H1 (cell line): ENCODE measurements at regions not wholly inside any gene's neighbourhood (a gene's known extent, or its start where the extent isn't known, plus 50 kb on each side); places are given as distances from the start of the nearest gene placed in this dataset.

Experiments used
- CTCF ChIA-PET: fragments of 300-600 bp; sonication (Branson Sonifier 250); formaldehyde crosslinking; loops from one replicate; lab custom pipeline; 2021; ENCODE audit not compliant: partially characterized antibody; lab: Charles Lee
- POLR2A ChIA-PET: fragments of 300-600 bp; sonication (Branson Sonifier 250); formaldehyde crosslinking; loops from one replicate; lab custom pipeline; 2021; ENCODE audit warnings: inconsistent platforms; ENCODE audit not compliant: partially characterized antibody; lab: Charles Lee
- DNase-seq, 2 experiments: peaks; one replicate each; pipeline versions ENCODE4 v3.0.0 to v3.0.0-alpha.2; 2010 to 2022; ENCODE audit warnings: low spot score in 2 of 2, low read depth in 1 of 2, mixed read lengths in 1 of 2
- FAIRE-seq: peaks from 2 replicates; lab custom pipeline; 2011; peaks lifted over from hg19 to GRCh38; lab: Jason Lieb, UNC
- H2AFZ ChIP-seq: 2 replicates; pipeline ENCODE4 v1.8.1; 2012; ENCODE audit warnings: low read length, inconsistent platforms
- H2AK5ac ChIP-seq: 2 replicates; pipeline ENCODE4 v1.6.1; 2013; ENCODE audit warnings: low read depth, low read length
- H2BK120ac ChIP-seq: replicated peaks from 2 replicates; pipeline ENCODE3; 2013; ENCODE audit warnings: low read depth, low read length, inconsistent platforms
- H2BK12ac ChIP-seq: 2 replicates; pipeline ENCODE4 v1.6.1; 2013; ENCODE audit warnings: low read depth, low read length
- H2BK15ac ChIP-seq: 2 replicates; pipeline ENCODE4 v1.6.1; 2013; ENCODE audit warnings: low read length
- H2BK20ac ChIP-seq: 2 replicates; pipeline ENCODE4 v1.6.1; 2013; ENCODE audit warnings: low read length
- H2BK5ac ChIP-seq: 2 replicates; pipeline ENCODE4 v1.6.1; 2013; ENCODE audit warnings: low read depth, low read length
- H3K14ac ChIP-seq: 2 replicates; pipeline ENCODE4 v1.6.1; 2013; ENCODE audit warnings: inconsistent platforms; ENCODE audit not compliant: insufficient read length
- H3K18ac ChIP-seq: 2 replicates; pipeline ENCODE4 v1.6.1; 2013; ENCODE audit warnings: low read length; ENCODE audit errors: extremely low read depth
- H3K23ac ChIP-seq: 2 replicates; pipeline ENCODE4 v1.6.1; 2013; ENCODE audit warnings: inconsistent platforms; ENCODE audit not compliant: insufficient read length
- H3K23me2 ChIP-seq: 2 replicates; pipeline ENCODE4 v1.6.1; 2013; ENCODE audit warnings: low read depth, low read length
- H3K27ac ChIP-seq: 2 replicates; pipeline ENCODE4 v1.6.1; 2011; ENCODE audit warnings: low read depth, low read length, inconsistent platforms
- H3K27me3 ChIP-seq, 4 experiments: replicated peaks in 1 of 4; 1 replicate in 1 of 4; 2 replicates in 3 of 4; pipeline versions ENCODE4 v1.6.1 to v1.8.1; 2011 to 2013; ENCODE audit warnings: low read length in 3 of 4, mild to moderate bottlenecking in 3 of 4, inconsistent platforms in 2 of 4, mixed read lengths in 2 of 4, moderate library complexity in 1 of 4; ENCODE audit not compliant: control insufficient read depth in 3 of 4, insufficient read depth in 3 of 4; ENCODE audit errors: extremely low read depth in 1 of 4
- H3K36me3 ChIP-seq, 4 experiments: 2 replicates each; pipeline versions ENCODE4 v1.6.1 to v1.8.1; 2011 to 2013; ENCODE audit warnings: mild to moderate bottlenecking in 4 of 4, low read length in 3 of 4, moderate library complexity in 2 of 4, control low read depth in 1 of 4, inconsistent platforms in 1 of 4; ENCODE audit not compliant: insufficient read depth in 4 of 4, control insufficient read depth in 2 of 4
- H3K4ac ChIP-seq: replicated peaks from 2 replicates; pipeline ENCODE3; 2013; ENCODE audit warnings: low read length, low read depth, mixed read lengths, inconsistent platforms; ENCODE audit not compliant: insufficient read length
- H3K4me1 ChIP-seq, 4 experiments: replicated peaks in 1 of 4; 1 replicate in 1 of 4; 2 replicates in 3 of 4; pipeline versions ENCODE4 v1.6.1 to v1.8.1; 2011 to 2013; ENCODE audit warnings: low read length in 3 of 4, inconsistent platforms in 2 of 4, mixed read lengths in 1 of 4; ENCODE audit not compliant: insufficient read depth in 4 of 4, control insufficient read depth in 3 of 4
- H3K4me2 ChIP-seq, 2 experiments: 2 replicates each; pipeline versions ENCODE4 v1.6.1 to v1.8.1; 2011 to 2013; ENCODE audit warnings: low read depth in 2 of 2, low read length in 2 of 2, control low read depth in 1 of 2, inconsistent platforms in 1 of 2, mild to moderate bottlenecking in 1 of 2; ENCODE audit not compliant: insufficient read depth in 1 of 2
- H3K4me3 ChIP-seq, 4 experiments: fragments of 200-600, 300-600 bp in 1 of 4; sonication (generic), shearing (Covaris generic), sonication (Bioruptor Twin) in 1 of 4; 2 replicates each; pipeline versions ENCODE4 v1.5.1 to v1.8.1; 2011 to 2016; ENCODE audit warnings: low read length in 4 of 4, low read depth in 3 of 4, control low read depth in 2 of 4, inconsistent platforms in 2 of 4, mild to moderate bottlenecking in 2 of 4, mixed read lengths in 1 of 4, moderate library complexity in 1 of 4; ENCODE audit not compliant: insufficient read depth in 2 of 4; ENCODE audit errors: extremely low read depth in 1 of 4
- H3K56ac ChIP-seq: replicated peaks from 2 replicates; pipeline ENCODE3; 2013; ENCODE audit warnings: low read depth, mild to moderate bottlenecking, mixed read lengths, low read length, inconsistent platforms; ENCODE audit not compliant: insufficient read length
- H3K79me1 ChIP-seq: 2 replicates; pipeline ENCODE4 v1.6.1; 2013; ENCODE audit warnings: low read depth, low read length, control low read depth
- H3K79me2 ChIP-seq, 2 experiments: 2 replicates each; pipeline versions ENCODE4 v1.6.1 to v1.8.1; 2012 to 2013; ENCODE audit warnings: low read length in 2 of 2, mild to moderate bottlenecking in 2 of 2, inconsistent platforms in 1 of 2; ENCODE audit not compliant: insufficient read depth in 2 of 2, control insufficient read depth in 1 of 2
- H3K9ac ChIP-seq, 4 experiments: replicated peaks in 1 of 4; 1 replicate in 1 of 4; 2 replicates in 3 of 4; pipeline versions ENCODE4 v1.6.1 to v1.8.1; 2011 to 2013; ENCODE audit warnings: low read depth in 3 of 4, low read length in 3 of 4, control low read depth in 2 of 4, mild to moderate bottlenecking in 2 of 4, moderate library complexity in 2 of 4, inconsistent platforms in 1 of 4; ENCODE audit errors: extremely low read depth in 1 of 4
- H3K9me3 ChIP-seq, 2 experiments: 2 replicates each; pipeline versions ENCODE4 v1.6.1 to v1.8.1; 2012 to 2013; ENCODE audit warnings: mild to moderate bottlenecking in 2 of 2, moderate library complexity in 2 of 2, control low read depth in 1 of 2, inconsistent platforms in 1 of 2, low read depth in 1 of 2, low read length in 1 of 2, mixed read lengths in 1 of 2; ENCODE audit not compliant: insufficient read depth in 2 of 2
- H4K20me1 ChIP-seq, 2 experiments: replicated peaks in 1 of 2; 2 replicates each; pipeline versions ENCODE3 to v1.8.1; 2011 to 2013; ENCODE audit warnings: inconsistent platforms in 2 of 2, low read length in 2 of 2, mild to moderate bottlenecking in 1 of 2; ENCODE audit not compliant: insufficient read depth in 2 of 2, control insufficient read depth in 1 of 2
- H4K5ac ChIP-seq: 2 replicates; pipeline ENCODE4 v1.6.1; 2013; ENCODE audit warnings: low read length, low read depth, mixed read lengths, inconsistent platforms; ENCODE audit not compliant: insufficient read length
- H4K8ac ChIP-seq: 2 replicates; pipeline ENCODE4 v1.8.0; 2013; ENCODE audit warnings: mild to moderate bottlenecking, moderate library complexity, low read length, inconsistent platforms; ENCODE audit not compliant: insufficient read depth; ENCODE audit errors: extremely low read depth
- H4K91ac ChIP-seq: replicated peaks from 2 replicates; pipeline ENCODE3; 2013; ENCODE audit warnings: low read length, mixed read lengths, inconsistent platforms; ENCODE audit not compliant: insufficient read length
- CBX8 ChIP-seq: fragments of 300-800, 300-1000 bp; sonication (generic); IDR thresholded peaks from 2 replicates; pipeline ENCODE4 v1.7.1; 2016; ENCODE audit warnings: low read depth, low read length, borderline replicate concordance
- EZH2 ChIP-seq: fragments of 200-600 bp; sonication (generic); IDR thresholded peaks from 2 replicates; pipeline ENCODE4 v1.7.1; 2012; ENCODE audit warnings: low read depth, mild to moderate bottlenecking, moderate library complexity, low read length, inconsistent platforms; ENCODE audit not compliant: severe bottlenecking
- RAD21 ChIP-seq, 2 experiments: IDR thresholded peaks in 1 of 2; conservative IDR thresholded peaks in 1 of 2; 2 replicates each; pipeline ENCODE4 v1.6.1; 2011; ENCODE audit warnings: low read depth in 2 of 2, low read length in 2 of 2, improper control_type of control experiment in 1 of 2, inconsistent platforms in 1 of 2, mild to moderate bottlenecking in 1 of 2, moderate library complexity in 1 of 2
- SP1 ChIP-seq: IDR thresholded peaks from 2 replicates; pipeline ENCODE4 v1.6.1; 2011; ENCODE audit warnings: low read depth, low read length
- ZNF274 ChIP-seq: IDR thresholded peaks from 2 replicates; pipeline ENCODE4 v1.7.0; 2012; ENCODE audit warnings: low read length, borderline replicate concordance; ENCODE audit errors: extremely low read depth

- Histone ChIP-seq H2BK20ac (no peak overlapping the region), H3K27ac (no peak overlapping the region), H2BK5ac (no peak overlapping the region), H4K5ac (no peak overlapping the region), H3K79me1 (no peaks in the 10 kb centered on the region), H3K4ac (no peak overlapping the region), H4K20me1 (no peaks in the 10 kb centered on the region), H3K9me3 (no peaks in the 10 kb centered on the region), H3K14ac (no peak overlapping the region), H4K8ac (no peak overlapping the region), H3K56ac (no peak overlapping the region), H3K36me3 (no peaks in the 10 kb centered on the region), H3K18ac (no peak overlapping the region), H2AFZ (no peak overlapping the region), H3K27me3 (no peaks in the 10 kb centered on the region), H3K9ac (no peak overlapping the region), H3K4me2 (no peak overlapping the region), H3K79me2 (no peaks in the 10 kb centered on the region), H3K4me3 (no peak overlapping the region), H3K4me1 (no peaks in the 10 kb centered on the region), H2BK15ac (no peak overlapping the region), H2AK5ac (no peak overlapping the region), H3K23me2 (no peaks in the 10 kb centered on the region), H4K91ac (no peak overlapping the region), H3K23ac (no peak overlapping the region), H2BK120ac (no peak overlapping the region), H2BK12ac (no peak overlapping the region)
- POLR2A ChIA-PET: no interaction called here
- CTCF ChIA-PET: no interaction called here
- no peak for DNase-seq
- TF ChIP-seq RAD21 (IDR thresholded peaks at IDR 0.05 in 1 of 2, conservative IDR thresholded peaks at IDR 0.05 in 1 of 2; ENCODE audit: low read depth in 2 of 2, low read length in 2 of 2) (no peak), CBX8 (no peak), SP1 (no peak), EZH2 (no peak), ZNF274 (no peak)
- no peak for FAIRE-seq
Observed at GRCh38 chr4:36844448-36844847, 400.1 kb upstream of the NWD2 start.
